C4-2B (cell line): ENCODE measurements at regions not wholly inside any gene's neighbourhood (a gene's known extent, or its start where the extent isn't known, plus 50 kb on each side); places are given as distances from the start of the nearest gene placed in this dataset.

ENCODE experiments used
- CTCF ChIP-seq: fragments of 450-650 bp; conservative IDR thresholded peaks from 2 replicates; pipeline ENCODE4 v1.5.1; 2017; ENCODE audit warnings: mild to moderate bottlenecking
- ZFX ChIP-seq: fragments of 450-650 bp; IDR thresholded peaks from 2 replicates; pipeline ENCODE4 v1.6.1; 2017

- TF ChIP-seq CTCF: peak; percentile 100
- no peak for TF ChIP-seq ZFX
These were observed 64.5 kb upstream of the SYPL1 start for GRCh38 chr7:106176414-106177299.
